Activated CD8-positive, alpha-beta memory T cell treated with anti-CD3 and anti-CD28 coated beads for 4 hours (primary cell): ENCODE measurements at regions not wholly inside any gene's neighbourhood (a gene's known extent, or its start where the extent isn't known, plus 50 kb on each side); places are given as distances from the start of the nearest gene placed in this dataset.

Experiments
- DNase-seq, 2 donors: peaks; one replicate each; pipeline ENCODE4 v3.0.0-alpha.2; 2020; ENCODE audit warnings: low read depth in 2 of 2

DNA sequence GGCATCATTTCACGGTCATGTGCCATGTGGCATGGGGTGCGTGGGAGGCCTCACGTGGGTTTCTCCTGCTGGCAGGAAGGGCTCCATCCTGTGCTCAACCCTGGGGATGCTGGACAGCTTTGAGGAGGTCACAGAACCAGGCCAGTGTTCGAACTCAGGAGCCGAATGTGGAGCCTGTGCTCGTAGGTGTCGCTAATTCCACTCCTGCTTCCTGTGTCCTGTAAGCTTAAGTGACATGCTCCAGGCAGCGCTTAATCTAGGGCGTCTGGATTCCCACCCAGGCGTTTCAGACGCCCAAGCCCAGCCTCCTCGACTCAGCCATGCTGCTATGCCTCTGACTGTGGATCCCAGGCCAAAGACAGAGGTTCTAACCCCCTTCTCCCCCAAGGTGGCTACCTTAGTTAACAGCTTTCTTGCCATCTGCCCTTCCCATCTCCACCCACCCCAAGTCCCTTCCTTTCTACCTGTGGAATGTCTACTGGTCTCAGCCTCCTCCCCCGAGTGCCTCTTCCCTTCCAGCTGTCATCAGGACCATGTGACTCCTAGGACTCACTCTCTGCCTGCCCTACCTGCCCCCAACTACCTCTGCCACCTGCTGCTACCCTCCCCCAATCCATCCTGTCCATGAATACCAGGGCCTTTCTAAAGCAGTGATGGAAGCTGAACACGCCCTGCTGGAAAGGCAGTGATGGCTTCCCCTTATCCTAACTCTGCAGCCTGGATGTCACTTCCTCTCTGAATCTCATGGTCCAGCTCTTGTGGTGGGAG, 255.1 kb downstream of the CDH26 start:
- DNase-seq = no peak

DNA sequence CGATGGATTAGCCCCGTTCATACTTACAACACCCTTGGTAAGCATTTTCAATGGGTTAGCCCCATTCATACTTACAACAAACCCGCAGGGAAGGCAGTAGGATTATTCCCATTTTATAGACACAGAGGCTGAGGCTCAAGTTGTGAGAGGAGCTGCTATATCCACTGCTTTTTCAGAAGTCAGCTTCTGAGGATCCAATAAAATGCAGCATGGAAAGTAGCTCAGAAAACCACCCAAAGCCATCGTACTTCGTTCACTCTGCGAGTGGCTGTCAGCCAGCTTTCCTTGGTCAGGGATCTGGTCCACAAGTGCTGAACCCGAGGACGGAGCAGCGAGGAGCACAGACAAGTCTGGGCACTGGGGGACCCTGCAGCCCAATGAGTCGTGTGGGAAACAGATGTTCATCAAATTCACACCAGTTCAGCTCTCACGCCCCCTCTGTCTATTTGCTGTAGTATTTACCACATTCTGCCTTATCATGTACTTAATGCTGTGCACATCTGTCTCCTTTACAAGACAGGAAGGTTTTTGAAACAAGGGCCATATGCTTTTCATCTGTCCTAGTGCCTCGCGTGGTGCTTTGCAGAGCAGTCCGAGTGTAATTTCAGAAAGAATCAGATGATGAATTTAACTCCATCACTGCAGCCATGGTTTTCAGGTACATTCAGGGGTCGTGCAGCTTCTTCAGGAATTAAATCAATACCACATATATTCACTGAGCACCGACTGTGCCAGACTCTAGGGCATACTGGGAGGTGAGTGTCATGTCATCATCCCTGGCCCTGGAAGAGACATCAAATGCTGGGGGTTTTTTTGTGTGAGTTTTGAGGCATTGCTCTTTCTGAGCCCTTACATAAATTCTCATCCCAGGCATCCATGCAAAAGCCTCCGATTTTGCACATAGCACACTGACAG, 256.9 kb downstream of the CDH26 start:
- DNase-seq = no peak

GRCh38 chr20:60215816-60216730, 257.9 kb downstream of the CDH26 start:
- no peak for DNase-seq

GRCh38 chr20:60219231-60219630, 261.0 kb downstream of the CDH26 start:
- no peak for DNase-seq

DNA sequence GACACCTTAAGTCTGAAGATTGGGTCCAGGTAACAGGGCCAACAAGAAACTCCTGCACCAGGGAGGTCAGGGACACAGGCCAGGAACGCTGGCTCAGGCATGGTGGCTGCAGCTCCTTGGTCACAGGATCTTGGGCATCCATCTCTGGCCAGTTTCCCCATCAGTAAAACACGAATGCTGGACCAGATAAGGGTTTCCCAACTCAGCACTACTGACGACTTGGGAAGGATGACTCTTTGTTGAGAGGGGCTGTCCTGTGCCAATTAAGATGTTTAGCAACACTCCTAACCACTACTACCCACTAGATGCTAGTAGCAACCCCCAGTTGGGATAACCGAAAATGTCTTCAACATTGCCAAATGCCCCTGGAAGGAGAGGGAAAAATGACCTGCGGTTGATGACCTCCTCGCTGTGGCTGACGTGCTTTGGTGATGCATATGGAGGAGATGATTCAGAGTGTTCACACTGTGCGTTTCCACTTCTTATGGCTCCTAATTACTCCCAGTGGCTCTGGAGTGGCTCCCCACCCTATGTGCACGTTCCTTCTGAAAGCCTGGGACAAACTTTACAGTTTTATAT, 261.9 kb downstream of the CDH26 start:
- DNase-seq = no peak

DNA sequence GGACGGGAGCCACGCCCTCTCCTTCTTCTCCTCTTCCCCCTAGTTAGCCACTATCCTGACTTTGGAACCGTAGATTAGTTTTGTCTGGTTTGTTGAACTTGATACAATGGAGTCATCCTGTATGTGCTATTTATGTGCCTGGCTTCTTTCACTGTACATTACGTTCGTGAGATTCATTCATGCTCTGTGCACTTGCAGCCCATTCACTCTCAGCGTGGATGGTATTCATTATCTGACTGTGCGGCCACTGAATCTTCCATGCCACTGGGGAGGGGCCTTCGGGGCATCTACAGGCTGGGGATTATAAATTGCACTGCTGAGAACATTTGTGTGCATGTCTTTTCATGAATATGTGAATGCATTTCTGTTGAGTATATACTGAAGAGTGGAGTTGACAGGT, 262.5 kb downstream of the CDH26 start:
- DNase-seq = no peak

DNA sequence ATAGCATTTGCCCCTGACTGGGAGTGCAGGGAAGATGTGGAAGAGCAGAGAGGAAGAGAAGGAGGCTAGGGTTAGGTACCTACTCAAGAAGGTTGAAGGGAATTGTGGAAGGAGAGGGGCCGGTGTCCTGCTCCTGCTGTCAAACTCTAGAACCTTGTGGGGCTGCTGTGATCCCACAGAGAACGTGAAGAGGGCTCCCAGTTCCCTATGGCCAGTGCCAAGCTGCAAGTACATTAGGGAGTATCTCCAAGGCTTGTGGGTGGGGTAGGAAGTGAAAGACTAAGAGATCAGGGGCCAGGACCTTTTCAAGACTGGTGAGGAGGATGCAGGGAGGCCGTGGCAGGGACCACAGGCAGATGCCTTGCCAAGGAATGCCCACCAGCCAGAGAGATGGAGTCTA, 263.4 kb downstream of the CDH26 start:
- DNase-seq = no peak

GRCh38 chr20:60222497-60222896, 264.3 kb downstream of the CDH26 start:
- no peak for DNase-seq

- DNase-seq = no peak
Observed at GRCh38 chr20:60223174-60223573, 265.0 kb downstream of the CDH26 start.

DNA sequence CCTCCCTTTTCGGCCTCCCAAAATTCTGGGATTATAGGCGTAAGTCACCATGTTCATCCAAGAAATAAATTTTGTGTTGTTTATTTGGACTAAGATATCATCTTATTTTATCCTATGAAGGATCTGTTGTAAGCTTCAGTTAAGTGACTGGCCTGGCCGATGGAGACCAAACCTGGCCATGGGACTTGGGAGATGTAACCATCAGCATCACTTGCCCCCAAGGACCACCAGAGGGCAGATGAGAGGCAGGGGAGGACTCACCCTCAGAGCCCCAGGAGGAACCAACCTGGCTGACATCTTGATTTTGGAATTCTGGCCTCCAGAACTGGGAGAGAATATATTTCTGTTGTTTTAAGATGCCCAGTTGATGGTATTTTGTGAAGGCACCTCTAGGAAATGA, 266.7 kb downstream of the CDH26 start:
- no peak for DNase-seq

DNA sequence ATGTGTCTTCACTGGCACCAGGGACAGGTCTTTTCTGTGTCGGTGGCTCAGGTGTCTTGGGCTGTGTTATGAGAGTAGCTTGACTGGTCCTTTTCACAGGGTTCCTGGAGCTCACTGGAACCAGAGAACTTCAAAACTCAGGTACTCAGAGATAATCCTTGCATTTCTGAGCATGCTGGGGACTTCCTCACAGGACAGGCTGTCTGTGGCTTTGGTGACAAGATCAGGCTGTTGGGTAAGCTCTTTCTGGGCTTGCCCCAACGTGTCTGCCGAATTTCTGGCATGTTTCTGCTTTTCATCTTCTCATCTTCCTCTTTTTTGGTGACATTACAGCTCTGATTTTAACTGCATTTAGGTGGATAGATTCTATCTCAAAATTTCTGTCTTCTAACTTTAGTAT, 270.0 kb downstream of the CDH26 start:
- no peak for DNase-seq

DNA sequence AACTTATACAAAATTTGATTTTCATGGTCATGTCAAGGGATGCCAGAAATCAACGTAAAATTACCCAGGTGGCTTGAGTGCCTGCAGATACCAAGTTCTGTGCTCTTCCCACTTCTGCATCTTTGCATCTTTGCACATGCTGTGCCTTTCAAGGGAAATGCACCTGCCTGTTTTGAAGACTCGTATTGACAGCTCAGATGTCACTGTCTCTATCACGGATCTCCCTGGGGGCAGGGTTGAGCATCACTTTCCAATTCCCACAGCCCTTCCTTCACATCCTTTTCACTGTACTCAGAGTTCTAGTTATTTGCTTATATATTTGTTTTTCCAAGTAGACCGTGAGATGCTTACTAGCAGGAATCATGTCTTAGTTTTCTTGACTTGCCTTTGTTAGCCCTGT, 274.2 kb downstream of the CDH26 start:
- DNase-seq = no peak

GRCh38 chr20:60233018-60233630, 274.9 kb downstream of the CDH26 start:
- DNase-seq = no peak

DNA sequence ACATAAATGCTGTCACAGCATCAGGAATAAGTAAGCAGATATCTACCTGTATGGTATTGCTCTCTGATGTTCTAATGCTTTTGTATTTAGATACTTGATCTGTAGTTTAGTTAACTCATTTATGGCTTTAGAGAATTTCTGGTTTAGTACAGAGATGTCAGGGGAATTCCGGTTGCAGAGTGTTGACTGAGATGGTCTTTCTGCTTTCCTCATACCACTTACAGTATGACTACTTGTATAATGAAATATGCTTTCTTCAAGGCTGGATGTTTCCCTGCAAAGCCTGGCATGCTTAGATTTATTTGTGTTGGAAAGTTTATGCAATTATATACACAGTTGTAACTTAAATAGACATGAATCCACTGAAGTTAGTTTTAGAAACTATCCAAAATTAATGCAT, 278.4 kb downstream of the CDH26 start:
- DNase-seq = no peak

DNA sequence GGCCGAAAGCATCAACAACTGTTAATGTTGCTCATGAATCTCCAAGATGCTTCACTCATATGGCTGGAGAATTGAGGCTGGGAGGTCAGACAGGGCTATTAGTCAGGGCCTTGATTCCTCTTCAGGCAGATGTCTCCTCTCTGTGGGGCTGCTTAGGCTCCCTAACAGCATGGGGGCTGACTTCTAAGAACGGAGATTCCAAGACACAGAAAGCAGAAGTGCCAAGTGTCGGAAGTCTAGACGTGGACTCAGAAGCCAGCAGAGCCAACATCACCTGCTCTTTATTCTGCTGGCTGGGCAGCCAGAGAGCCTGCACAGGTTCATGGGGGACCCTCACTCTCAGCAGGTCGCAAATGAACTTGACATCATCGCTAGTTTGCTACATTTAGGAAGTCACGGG, 279.8 kb downstream of the CDH26 start:
- DNase-seq = no peak

DNA sequence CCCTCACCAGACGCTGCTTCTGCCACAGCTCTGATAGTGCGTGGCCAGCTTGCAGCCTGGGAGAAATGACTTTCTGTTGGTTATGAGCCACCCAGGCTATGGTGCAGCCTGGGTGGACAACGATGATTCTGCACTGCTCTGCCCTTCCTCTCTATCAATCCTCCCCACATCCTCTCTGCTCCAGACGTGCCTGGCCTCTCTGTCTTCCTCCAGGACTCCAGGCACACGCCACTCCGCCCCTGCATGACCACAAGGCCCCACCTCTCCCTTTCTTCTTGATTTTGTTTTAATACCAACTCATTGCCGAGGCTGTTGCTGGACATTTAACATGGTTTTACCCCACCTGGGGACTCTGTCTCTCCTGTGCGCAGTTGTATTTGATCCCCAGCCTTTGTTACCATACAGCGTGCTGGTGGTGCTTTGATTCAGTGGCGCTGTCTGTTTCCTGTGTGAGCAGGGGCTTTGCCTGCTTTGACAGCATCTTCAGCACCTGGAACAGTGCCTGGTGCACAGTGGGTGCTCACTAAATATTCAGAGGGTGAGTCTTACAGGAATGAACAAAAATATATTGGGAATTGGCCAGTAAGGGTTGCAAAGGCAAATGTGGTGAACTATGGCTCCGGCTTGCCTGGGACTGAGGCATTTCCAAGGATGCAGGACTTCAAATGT, 280.9 kb downstream of the CDH26 start:
- no peak for DNase-seq

- DNase-seq = no peak
Observed at GRCh38 chr20:60239956-60240355, 281.7 kb downstream of the CDH26 start.

DNA sequence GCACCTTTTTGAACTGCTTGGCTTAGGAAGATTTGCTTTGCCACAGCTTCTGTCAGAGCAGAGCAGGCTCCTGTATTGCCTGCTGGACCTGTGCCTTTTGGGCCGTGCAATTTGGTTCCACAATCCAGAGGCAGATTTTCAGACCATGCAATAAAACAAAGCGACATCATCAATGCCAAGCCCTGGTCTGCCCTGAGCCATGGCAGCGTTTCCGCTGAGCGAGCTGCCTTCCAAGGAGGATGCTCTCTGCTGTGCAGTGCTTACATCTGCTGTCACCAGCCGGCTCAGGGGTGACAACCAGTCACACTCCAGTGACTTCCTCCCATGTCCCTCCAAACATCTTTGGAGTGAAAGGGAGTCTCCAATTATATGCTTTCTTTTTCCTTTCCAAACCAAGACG, 282.2 kb downstream of the CDH26 start:
- DNase-seq = no peak

DNA sequence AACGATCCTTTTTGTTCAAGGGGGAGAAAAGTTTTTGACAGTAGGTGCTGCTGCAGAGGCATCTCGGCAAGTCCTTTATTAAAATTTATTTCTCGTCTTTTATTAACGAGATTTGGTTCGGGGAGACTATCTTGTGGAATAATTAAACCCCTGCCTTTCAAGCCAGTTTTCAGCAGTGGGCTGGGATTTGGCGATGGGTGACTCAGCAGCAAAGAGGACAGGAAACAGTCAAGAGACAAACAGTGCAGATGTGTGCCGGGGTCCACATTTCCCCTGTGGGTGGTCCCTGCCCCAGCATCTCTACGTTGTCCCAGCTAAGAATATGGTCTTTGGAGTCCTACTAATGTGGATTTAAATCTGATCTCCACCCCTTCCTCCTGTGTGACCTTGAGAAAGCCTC, 282.8 kb downstream of the CDH26 start:
- no peak for DNase-seq

DNA sequence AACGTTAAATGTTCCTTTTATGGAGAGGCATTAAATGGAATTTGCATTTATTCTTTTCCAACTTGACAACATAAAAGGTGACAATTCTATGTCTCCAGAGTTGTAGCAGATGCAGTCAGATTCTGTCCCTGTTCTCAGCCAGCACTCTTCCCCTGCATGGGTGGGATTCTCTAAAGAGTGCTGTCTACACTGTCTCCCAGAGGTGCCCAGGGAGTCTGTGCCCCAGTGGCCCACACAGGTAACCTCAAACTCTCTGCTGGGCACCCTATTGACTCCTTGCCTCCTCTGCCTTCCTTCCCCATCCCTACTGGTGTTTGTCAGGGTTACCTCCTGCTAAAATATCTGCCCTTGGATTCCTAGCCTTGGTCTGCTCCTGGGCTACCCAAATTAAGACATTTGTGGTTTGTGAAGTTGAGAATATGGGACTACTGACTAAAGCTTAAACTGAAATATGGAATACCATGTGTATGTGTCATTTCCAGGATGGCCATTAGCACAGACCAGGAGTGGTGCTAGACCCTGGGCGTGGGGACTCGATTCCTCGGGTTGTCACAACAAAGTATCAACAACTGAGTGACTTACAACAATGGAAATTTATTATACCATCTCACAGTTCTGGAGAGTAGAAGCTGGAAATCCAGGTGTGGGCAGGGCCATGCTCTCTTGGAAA, 284.7 kb downstream of the CDH26 start:
- DNase-seq = no peak
